ENCODE measurements at regions not wholly inside any gene's neighbourhood (a gene's known extent, or its start where the extent isn't known, plus 50 kb on each side); places are given as distances from the start of the nearest gene placed in this dataset.

- TF ChIP-seq CTCF (IDR thresholded peaks at IDR 0.05) = no peak
- no peak for TF ChIP-seq POLR2A (IDR thresholded peaks at IDR 0.05)
Observed at GRCh38 chr9:38249049-38249448, 143.5 kb upstream of the ALDH1B1 start.
